A673 (cell line): ENCODE measurements at regions not wholly inside any gene's neighbourhood (a gene's known extent, or its start where the extent isn't known, plus 50 kb on each side); places are given as distances from the start of the nearest gene placed in this dataset.

Experiments
- CTCF ChIP-seq: fragments of 300-800, 200-600 bp; sonication (generic); conservative IDR thresholded peaks from 2 replicates; pipeline ENCODE4 v1.5.1; 2017; ENCODE audit warnings: low read depth, mild to moderate bottlenecking, antibody characterized with exemption, low read length, moderate library complexity, mixed read lengths
- EZH2 ChIP-seq: fragments of 200-600 bp; sonication (generic); IDR thresholded peaks from 2 replicates; pipeline ENCODE4 v1.6.1; 2017; ENCODE audit warnings: borderline replicate concordance, low read depth, mild to moderate bottlenecking, mixed read lengths, antibody characterized with exemption, low read length; ENCODE audit not compliant: poor library complexity, severe bottlenecking

- no peak for TF ChIP-seq CTCF
- no peak for TF ChIP-seq EZH2
These were observed 1134.3 kb downstream of the NCAM2 start for GRCh38 chr21:22132358-22133071.
